Ovary (tissue), 7 donors: ENCODE measurements at regions not wholly inside any gene's neighbourhood (a gene's known extent, or its start where the extent isn't known, plus 50 kb on each side); places are given as distances from the start of the nearest gene placed in this dataset.

Experiments
- DNase-seq, 5 donors: peaks; one replicate each; pipeline ENCODE4 v3.0.0-alpha.2; 2019 to 2020
- H3K27ac ChIP-seq, 2 donors: fragments of 200-600 bp; one replicate each; pipeline versions ENCODE4 v1.5.1 to v1.8.0; 2019 to 2022
- H3K27me3 ChIP-seq: fragments of 200-600 bp; one replicate; pipeline ENCODE4 v1.8.0; 2022
- H3K36me3 ChIP-seq: fragments of 200-600 bp; sonication (generic); one replicate; pipeline ENCODE4 v1.5.1; 2019
- H3K4me1 ChIP-seq: one replicate; pipeline ENCODE4 v1.8.1; 2013; ENCODE audit warnings: mild to moderate bottlenecking, moderate library complexity; ENCODE audit not compliant: insufficient read depth
- H3K4me3 ChIP-seq: fragments of 200-600 bp; sonication (generic); one replicate; pipeline ENCODE4 v1.5.1; 2017
- H3K9me3 ChIP-seq, 2 donors: fragments of 200-600 bp in 1 of 2; sonication (generic) in 1 of 2; one replicate each; pipeline versions ENCODE4 v1.5.1 to v1.8.1; 2013 to 2019; ENCODE audit warnings: mild to moderate bottlenecking in 1 of 2, moderate library complexity in 1 of 2
- CTCF ChIP-seq, 3 donors: fragments of 450-650 bp in 2 of 3; fragments of 200-600 bp in 1 of 3; IDR thresholded peaks; one replicate each; pipeline versions ENCODE4 v1.5.1 to v1.8.0; 2016 to 2022; ENCODE audit warnings: antibody characterized with exemption in 3 of 3, mild to moderate bottlenecking in 1 of 3
- EP300 ChIP-seq: sonication (generic); formaldehyde crosslinking; IDR thresholded peaks from one replicate; pipeline ENCODE4 v1.6.1; 2017; ENCODE audit warnings: antibody characterized with exemption
- POLR2A ChIP-seq: fragments of 450-650 bp; IDR thresholded peaks from one replicate; pipeline ENCODE4 v1.6.1; 2017; ENCODE audit warnings: antibody characterized with exemption, mild to moderate bottlenecking, moderate library complexity
- WGBS, 3 donors: extraction: QIAGEN DNeasy Blood & Tissue Kit in 1 of 3; methylation state at CpG; one replicate each; pipeline versions ENCODE4 v1.1.5 to v1.1.7; 2013 to 2017; 5-methylcytosine and 5-hydroxymethylcytosine counted together
- intact Hi-C, 4 donors: fragments of 100-400 bp; cut with DNase I; formaldehyde crosslinking; loops; one replicate each; pipeline versions ENCODE4 v1.11.0 to v1.15.1; 2022 to 2023
- donor health status: DM: no; HTN: no; CAD: no; lungs with moderate emphysema.
- donor health status: DM: no; HTN: no; CAD: no.
- donor health status: Bipolar disorder and iron deficiency.
- donor health status: DM: no; HTN: no; CAD: no.
- donor health status: DM: yes; HTN: yes; CAD: no.

GRCh38 chr5:155309021-155309746 lies 295.6 kb downstream of the KIF4B start:
- no peak for DNase-seq
- WGBS, 3 donors: 66 to 72% (median 70%) methylated on average over 4 of the region's 4 CpGs
- no peak overlapping the region for H3K27ac ChIP-seq
- H3K27me3 ChIP-seq: no peaks in the 10 kb centered on the region
- no peaks in the 10 kb centered on the region for H3K9me3 ChIP-seq
- H3K4me3 ChIP-seq: no peak overlapping the region
- no peaks in the 10 kb centered on the region for H3K4me1 ChIP-seq
- intact Hi-C loops: no loop called here
- H3K36me3 ChIP-seq: no peaks in the 10 kb centered on the region
- TF ChIP-seq POLR2A (no peak), EP300 (no peak), CTCF (IDR thresholded peaks at IDR 0.05) (no peak)

DNA sequence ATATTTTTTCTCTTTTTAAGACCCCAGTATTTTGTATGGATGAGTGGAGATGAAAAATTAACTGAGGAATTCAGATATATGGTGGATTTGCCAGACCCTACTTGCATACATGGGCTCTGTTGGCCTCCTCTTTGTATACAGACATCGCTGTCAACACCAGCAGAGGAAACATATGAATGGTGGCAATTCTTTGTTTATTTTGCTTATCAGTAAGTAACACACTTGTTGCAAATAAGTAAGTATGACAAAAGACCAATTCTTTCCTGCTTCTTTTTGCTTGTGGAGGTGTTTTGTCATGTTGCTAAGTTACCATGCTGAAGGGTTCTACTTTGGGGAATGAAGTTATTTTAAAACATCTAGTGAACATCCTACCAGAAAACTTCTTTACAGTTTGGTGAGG lies 298.2 kb downstream of the KIF4B start:
- 82 to 94% (median 90%) methylated on average over 1 of the region's 1 CpG for WGBS, 3 donors
- no peaks in the 10 kb centered on the region for H3K27me3 ChIP-seq
- intact Hi-C loops: no loop called here

GRCh38 chr5:155313518-155313917 lies 300.0 kb downstream of the KIF4B start:
- 94 to 96% (median 95%) methylated on average over 2 of the region's 2 CpGs for WGBS, 3 donors
- no peak for DNase-seq
- intact Hi-C loops: no loop called here
- Histone ChIP-seq H3K4me1 (no peaks in the 10 kb centered on the region), H3K27me3 (no peaks in the 10 kb centered on the region), H3K27ac (no peak overlapping the region), H3K4me3 (no peak overlapping the region), H3K9me3 (no peaks in the 10 kb centered on the region), H3K36me3 (no peaks in the 10 kb centered on the region)
- no peak for TF ChIP-seq POLR2A
- no peak for TF ChIP-seq EP300
- TF ChIP-seq CTCF (IDR thresholded peaks at IDR 0.05): no peak

More for the DNA sequence above, 298.2 kb downstream of the KIF4B start:
- Histone ChIP-seq H3K9me3 (no peaks in the 10 kb centered on the region), H3K4me3 (no peak overlapping the region), H3K4me1 (no peaks in the 10 kb centered on the region), H3K36me3 (no peaks in the 10 kb centered on the region), H3K27ac (no peak overlapping the region)
- no peak for DNase-seq
- TF ChIP-seq EP300: no peak
- no peak for TF ChIP-seq CTCF (IDR thresholded peaks at IDR 0.05)
- TF ChIP-seq POLR2A: no peak

- TF ChIP-seq CTCF (IDR thresholded peaks at IDR 0.05) (no peak), POLR2A (no peak), EP300 (no peak)
- no peaks in the 10 kb centered on the region for H3K4me1 ChIP-seq
- 82 to 85% (median 84%) methylated on average over 12 of the region's 12 CpGs for WGBS, 3 donors
- intact Hi-C loops: no loop called here
- no peak overlapping the region for H3K27ac ChIP-seq
- no peak for DNase-seq
- no peak overlapping the region for H3K4me3 ChIP-seq
- no peaks in the 10 kb centered on the region for H3K27me3 ChIP-seq
- no peaks in the 10 kb centered on the region for H3K9me3 ChIP-seq
- no peaks in the 10 kb centered on the region for H3K36me3 ChIP-seq
These were observed 302.6 kb downstream of the KIF4B start for GRCh38 chr5:155316070-155316714.
